Astrocyte (in vitro differentiated cells and primary cell): ENCODE measurements at regions not wholly inside any gene's neighbourhood (a gene's known extent, or its start where the extent isn't known, plus 50 kb on each side); places are given as distances from the start of the nearest gene placed in this dataset.

ENCODE experiments used
- DNase-seq: peaks from one replicate; pipeline ENCODE4 v3.0.0-alpha.2; 2010; ENCODE audit warnings: low read depth
- FAIRE-seq: peaks from 2 replicates; lab custom pipeline; 2011; peaks lifted over from hg19 to GRCh38; lab: Jason Lieb, UNC
- H2AFZ ChIP-seq: 2 replicates; pipeline ENCODE4 v1.6.0; 2012; ENCODE audit warnings: low read depth, low read length, inconsistent platforms
- H3K27ac ChIP-seq: 2 replicates; pipeline ENCODE4 v1.5.1; 2011; ENCODE audit warnings: low read depth, low read length, inconsistent platforms
- H3K27me3 ChIP-seq: 2 replicates; pipeline ENCODE4 v1.6.0; 2011; ENCODE audit warnings: low read length, inconsistent platforms; ENCODE audit not compliant: insufficient read depth
- H3K36me3 ChIP-seq: 2 replicates; pipeline ENCODE4 v1.5.1; 2011; ENCODE audit warnings: low read length, inconsistent platforms; ENCODE audit not compliant: insufficient read depth
- H3K4me1 ChIP-seq: 2 replicates; pipeline ENCODE4 v1.5.1; 2011; ENCODE audit warnings: low read length, inconsistent platforms; ENCODE audit not compliant: insufficient read depth
- H3K4me2 ChIP-seq: 2 replicates; pipeline ENCODE4 v1.6.0; 2012; ENCODE audit warnings: low read length, inconsistent platforms
- H3K4me3 ChIP-seq: 2 replicates; pipeline ENCODE4 v1.5.1; 2011; ENCODE audit warnings: low read depth, mild to moderate bottlenecking, low read length, inconsistent platforms; ENCODE audit not compliant: insufficient read depth
- H3K79me2 ChIP-seq: 2 replicates; pipeline ENCODE4 v1.6.0; 2012; ENCODE audit warnings: mild to moderate bottlenecking, low read length, inconsistent platforms; ENCODE audit not compliant: insufficient read depth
- H3K9ac ChIP-seq: 2 replicates; pipeline ENCODE4 v1.6.0; 2012; ENCODE audit warnings: mild to moderate bottlenecking, low read length, inconsistent platforms
- H3K9me3 ChIP-seq: 2 replicates; pipeline ENCODE4 v1.5.1; 2012; ENCODE audit warnings: low read depth, mild to moderate bottlenecking, low read length, inconsistent platforms; ENCODE audit not compliant: insufficient read depth
- H4K20me1 ChIP-seq: 2 replicates; pipeline ENCODE4 v1.6.0; 2012; ENCODE audit warnings: low read length, inconsistent platforms; ENCODE audit not compliant: insufficient read depth
- H3K27ac Mint-ChIP-seq: one replicate; pipeline ENCODE4 v1.8.0; 2021; ENCODE audit warnings: mild to moderate bottlenecking, mixed read lengths; ENCODE audit not compliant: unreplicated experiment
- H3K27me3 Mint-ChIP-seq: one replicate; pipeline ENCODE4 v1.8.0; 2021; ENCODE audit warnings: low read depth, mixed read lengths; ENCODE audit not compliant: unreplicated experiment
- H3K36me3 Mint-ChIP-seq: one replicate; pipeline ENCODE4 v1.8.0; 2021; ENCODE audit warnings: low read depth, mixed read lengths; ENCODE audit not compliant: unreplicated experiment
- H3K4me1 Mint-ChIP-seq: one replicate; pipeline ENCODE4 v1.8.0; 2021; ENCODE audit warnings: low read depth, mixed read lengths; ENCODE audit not compliant: unreplicated experiment
- H3K4me3 Mint-ChIP-seq: one replicate; pipeline ENCODE4 v1.8.0; 2021; ENCODE audit warnings: mild to moderate bottlenecking, moderate library complexity, mixed read lengths; ENCODE audit not compliant: unreplicated experiment
- H3K9me3 Mint-ChIP-seq: one replicate; pipeline ENCODE4 v1.8.0; 2021; ENCODE audit warnings: mild to moderate bottlenecking, mixed read lengths; ENCODE audit not compliant: unreplicated experiment
- CTCF ChIP-seq: IDR thresholded peaks from 2 replicates; pipeline ENCODE4 v1.5.1; 2011; ENCODE audit warnings: low read depth, mild to moderate bottlenecking, inconsistent platforms, low read length, moderate library complexity; ENCODE audit not compliant: insufficient read depth
- EZH2 ChIP-seq: IDR thresholded peaks from 2 replicates; pipeline ENCODE4 v1.6.1; 2012; ENCODE audit warnings: mild to moderate bottlenecking, low read length, inconsistent platforms; ENCODE audit not compliant: insufficient read depth

DNA sequence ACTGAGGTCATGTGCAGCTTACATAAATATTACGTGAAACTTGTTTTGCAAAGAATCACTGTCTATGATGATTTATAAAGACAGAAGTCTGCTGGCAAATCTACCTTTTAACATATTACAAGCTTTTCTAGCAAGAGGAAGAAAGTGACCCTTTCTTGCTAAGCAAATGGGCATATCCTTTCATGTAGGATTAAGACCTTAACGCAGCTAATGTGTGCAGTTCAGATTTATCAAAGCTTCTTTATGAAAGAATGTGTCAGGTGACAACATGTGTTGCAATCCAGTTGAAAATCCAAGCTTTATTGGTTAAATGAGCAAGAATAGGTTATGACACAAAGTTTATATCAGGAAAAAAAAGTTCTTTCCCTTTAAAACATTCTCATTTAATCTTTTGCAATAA lies 115.6 kb upstream of the NBEA start:
- H3K4me1 Mint-ChIP-seq = peaks cover 3% of the 10 kb centered on the region
- FAIRE-seq = no peak

DNA sequence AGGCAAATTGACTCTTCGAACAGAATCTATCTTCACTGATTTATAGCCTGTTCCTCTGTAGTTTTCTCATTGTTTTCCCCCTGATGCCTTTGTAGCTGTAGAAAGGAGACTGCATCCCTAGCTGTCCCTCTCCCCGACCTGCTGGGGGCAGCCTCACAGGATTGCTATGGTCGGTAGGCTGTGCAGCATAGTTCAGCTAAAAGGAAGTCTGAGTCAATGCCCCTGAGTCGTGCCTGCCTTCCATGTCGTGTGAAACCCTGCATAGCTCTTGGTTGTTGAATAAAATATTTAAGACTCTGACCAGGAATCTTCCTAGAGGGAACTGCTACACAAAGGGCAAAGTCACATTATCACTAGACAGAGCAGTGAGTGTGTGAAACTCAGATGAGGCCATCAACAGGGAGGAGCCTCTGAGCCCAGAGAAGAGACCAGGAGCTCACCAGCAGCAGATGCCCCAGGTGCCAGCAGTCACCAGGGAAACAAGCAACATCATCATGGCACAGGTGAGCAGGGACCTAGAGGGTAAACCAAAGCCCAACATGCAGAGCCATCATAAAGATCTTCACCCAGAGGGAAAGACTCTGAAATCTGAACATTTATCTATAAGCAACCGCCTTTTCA lies 108.4 kb upstream of the NBEA start:
- H3K27me3 ChIP-seq = no peaks in the 10 kb centered on the region
- peak overlapping the region; percentile 77 for H3K27ac Mint-ChIP-seq
- H2AFZ ChIP-seq = no peak overlapping the region
- FAIRE-seq = no peak
- DNase-seq = peak; percentile 18
- TF ChIP-seq CTCF = no peak
- no peak for TF ChIP-seq EZH2
- H3K27ac ChIP-seq = no peak overlapping the region
- H3K9me3 ChIP-seq = no peaks in the 10 kb centered on the region
- H3K4me3 Mint-ChIP-seq = no peak overlapping the region
- no peak overlapping the region for H3K4me2 ChIP-seq
- no peak overlapping the region for H3K4me3 ChIP-seq
- H3K79me2 ChIP-seq = no peaks in the 10 kb centered on the region
- no peaks in the 10 kb centered on the region for H3K4me1 Mint-ChIP-seq
- no peaks in the 10 kb centered on the region for H4K20me1 ChIP-seq
- no peaks in the 10 kb centered on the region for H3K4me1 ChIP-seq
- no peak overlapping the region for H3K9ac ChIP-seq
- H3K36me3 ChIP-seq = no peaks in the 10 kb centered on the region
- no peaks in the 10 kb centered on the region for H3K36me3 Mint-ChIP-seq
- H3K27me3 Mint-ChIP-seq = no peaks in the 10 kb centered on the region
- H3K9me3 Mint-ChIP-seq = peaks cover 9% of the 10 kb centered on the region

More for the DNA sequence above, 115.6 kb upstream of the NBEA start:
- Mint-ChIP-seq H3K36me3 (no peaks in the 10 kb centered on the region), H3K27ac (no peak overlapping the region), H3K27me3 (no peaks in the 10 kb centered on the region), H3K4me3 (no peak overlapping the region), H3K9me3 (no peaks in the 10 kb centered on the region)
- Histone ChIP-seq H3K79me2 (no peaks in the 10 kb centered on the region), H3K4me3 (no peak overlapping the region), H3K36me3 (no peaks in the 10 kb centered on the region), H2AFZ (no peak overlapping the region), H3K9me3 (no peaks in the 10 kb centered on the region), H4K20me1 (no peaks in the 10 kb centered on the region), H3K4me1 (no peaks in the 10 kb centered on the region), H3K27me3 (no peaks in the 10 kb centered on the region), H3K9ac (no peak overlapping the region), H3K27ac (no peak overlapping the region), H3K4me2 (no peak overlapping the region)
- no peak for TF ChIP-seq CTCF
- no peak for TF ChIP-seq EZH2
- no peak for DNase-seq

DNA sequence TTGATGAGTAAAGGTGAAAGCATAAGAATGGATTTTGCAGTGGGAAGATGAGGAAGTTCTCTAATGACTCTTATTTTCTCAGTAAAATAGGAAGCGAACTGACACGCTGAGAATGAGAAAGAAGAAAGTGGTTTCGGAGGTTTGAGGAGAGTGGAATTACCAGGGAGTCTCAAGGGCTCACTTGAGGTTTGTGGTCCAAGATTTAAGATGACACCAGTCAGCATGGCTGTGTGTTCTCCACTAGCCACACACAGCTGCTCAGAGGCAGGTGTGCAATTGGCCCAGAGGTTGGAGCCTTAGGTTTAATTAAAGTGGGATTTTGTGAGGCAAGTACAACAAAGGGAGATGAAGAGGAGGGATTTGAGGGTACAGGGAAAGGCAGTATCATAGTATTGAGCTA lies 99.6 kb upstream of the NBEA start:
- FAIRE-seq (no peak), DNase-seq (no peak)
- no peak overlapping the region for H3K4me3 Mint-ChIP-seq
- H3K4me3 ChIP-seq = no peak overlapping the region
- no peaks in the 10 kb centered on the region for H3K27me3 ChIP-seq
- no peak overlapping the region for H3K4me2 ChIP-seq
- H3K9me3 ChIP-seq = no peaks in the 10 kb centered on the region
- H3K4me1 ChIP-seq = no peaks in the 10 kb centered on the region
- H3K27me3 Mint-ChIP-seq = no peaks in the 10 kb centered on the region
- H2AFZ ChIP-seq = no peak overlapping the region
- H3K9me3 Mint-ChIP-seq = no peaks in the 10 kb centered on the region
- no peaks in the 10 kb centered on the region for H3K36me3 Mint-ChIP-seq
- no peak overlapping the region for H3K27ac ChIP-seq
- no peak overlapping the region for H3K27ac Mint-ChIP-seq
- H4K20me1 ChIP-seq = no peaks in the 10 kb centered on the region
- TF ChIP-seq EZH2 (no peak), CTCF (no peak)
- H3K36me3 ChIP-seq = no peaks in the 10 kb centered on the region
- no peak overlapping the region for H3K9ac ChIP-seq
- H3K4me1 Mint-ChIP-seq = no peaks in the 10 kb centered on the region
- H3K79me2 ChIP-seq = no peaks in the 10 kb centered on the region
